SK-N-SH (cell line): ENCODE measurements at regions not wholly inside any gene's neighbourhood (a gene's known extent, or its start where the extent isn't known, plus 50 kb on each side); places are given as distances from the start of the nearest gene placed in this dataset.

Experiments used
- EP300 ChIP-seq, 2 experiments: IDR thresholded peaks; 2 replicates each; pipeline versions ENCODE4 v1.4.0 to v1.6.1; 2012; ENCODE audit warnings: borderline replicate concordance in 1 of 2, low read depth in 1 of 2, low read length in 1 of 2
- MAX ChIP-seq: IDR thresholded peaks from 2 replicates; pipeline ENCODE4 v1.4.0; 2012; ENCODE audit warnings: low read depth
- POLR2AphosphoS5 ChIP-seq: IDR thresholded peaks from 2 replicates; pipeline ENCODE4 v1.6.1; 2012; ENCODE audit warnings: low read depth, low read length
- USF2 ChIP-seq: fragments of 150-350 bp; IDR thresholded peaks from 2 replicates; pipeline ENCODE4 v1.6.1; 2017; ENCODE audit warnings: antibody characterized with exemption, low read length, low read depth, borderline replicate concordance
- TF ChIP-seq, protein P1 (sequence below): IDR thresholded peaks from 2 replicates; pipeline ENCODE4 v1.6.1; 2012; ENCODE audit warnings: mild to moderate bottlenecking, low read depth, low read length, moderate library complexity

DNA sequence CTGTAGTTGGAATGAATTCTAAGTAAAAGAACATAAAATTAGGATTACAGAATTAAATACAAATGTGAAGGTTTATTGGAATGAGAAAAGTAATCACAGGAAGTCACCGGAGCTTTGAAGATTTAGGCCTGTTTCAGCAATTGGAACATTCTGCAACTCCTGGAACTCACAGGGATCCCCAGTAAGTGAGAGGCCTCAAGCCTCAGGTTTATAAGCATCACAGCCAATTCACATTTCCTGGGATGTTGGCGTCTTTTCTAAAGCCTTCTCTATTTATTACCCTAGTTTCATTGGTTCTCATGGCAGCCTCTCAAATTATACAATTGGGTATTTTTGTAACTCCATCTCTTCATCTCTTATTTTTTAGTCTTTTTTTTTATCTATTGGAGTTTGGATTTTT is 90.4 kb upstream of the HIVEP1 start:
- TF ChIP-seq, protein P1, sequence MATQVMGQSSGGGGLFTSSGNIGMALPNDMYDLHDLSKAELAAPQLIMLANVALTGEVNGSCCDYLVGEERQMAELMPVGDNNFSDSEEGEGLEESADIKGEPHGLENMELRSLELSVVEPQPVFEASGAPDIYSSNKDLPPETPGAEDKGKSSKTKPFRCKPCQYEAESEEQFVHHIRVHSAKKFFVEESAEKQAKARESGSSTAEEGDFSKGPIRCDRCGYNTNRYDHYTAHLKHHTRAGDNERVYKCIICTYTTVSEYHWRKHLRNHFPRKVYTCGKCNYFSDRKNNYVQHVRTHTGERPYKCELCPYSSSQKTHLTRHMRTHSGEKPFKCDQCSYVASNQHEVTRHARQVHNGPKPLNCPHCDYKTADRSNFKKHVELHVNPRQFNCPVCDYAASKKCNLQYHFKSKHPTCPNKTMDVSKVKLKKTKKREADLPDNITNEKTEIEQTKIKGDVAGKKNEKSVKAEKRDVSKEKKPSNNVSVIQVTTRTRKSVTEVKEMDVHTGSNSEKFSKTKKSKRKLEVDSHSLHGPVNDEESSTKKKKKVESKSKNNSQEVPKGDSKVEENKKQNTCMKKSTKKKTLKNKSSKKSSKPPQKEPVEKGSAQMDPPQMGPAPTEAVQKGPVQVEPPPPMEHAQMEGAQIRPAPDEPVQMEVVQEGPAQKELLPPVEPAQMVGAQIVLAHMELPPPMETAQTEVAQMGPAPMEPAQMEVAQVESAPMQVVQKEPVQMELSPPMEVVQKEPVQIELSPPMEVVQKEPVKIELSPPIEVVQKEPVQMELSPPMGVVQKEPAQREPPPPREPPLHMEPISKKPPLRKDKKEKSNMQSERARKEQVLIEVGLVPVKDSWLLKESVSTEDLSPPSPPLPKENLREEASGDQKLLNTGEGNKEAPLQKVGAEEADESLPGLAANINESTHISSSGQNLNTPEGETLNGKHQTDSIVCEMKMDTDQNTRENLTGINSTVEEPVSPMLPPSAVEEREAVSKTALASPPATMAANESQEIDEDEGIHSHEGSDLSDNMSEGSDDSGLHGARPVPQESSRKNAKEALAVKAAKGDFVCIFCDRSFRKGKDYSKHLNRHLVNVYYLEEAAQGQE: no peak
- no peak for TF ChIP-seq POLR2AphosphoS5
- no peak for TF ChIP-seq EP300 (IDR thresholded peaks at IDR 0.05; ENCODE audit: borderline replicate concordance in 1 of 2, low read depth in 1 of 2, low read length in 1 of 2)
- no peak for TF ChIP-seq MAX
- TF ChIP-seq USF2: no peak
